Ovary (tissue), 3 donors: ENCODE measurements at regions not wholly inside any gene's neighbourhood (a gene's known extent, or its start where the extent isn't known, plus 50 kb on each side); places are given as distances from the start of the nearest gene placed in this dataset.
"Not testable (repeated sequence)": the region's sequence is repeated elsewhere in the genome, so short reads cannot be mapped to it uniquely, and the experiment has no call there.

Experiments
- CTCF ChIP-seq, 3 donors: fragments of 450-650 bp in 2 of 3; fragments of 200-600 bp in 1 of 3; IDR thresholded peaks; one replicate each; pipeline versions ENCODE4 v1.5.1 to v1.8.0; 2016 to 2022; ENCODE audit warnings: antibody characterized with exemption in 3 of 3, mild to moderate bottlenecking in 1 of 3
- POLR2A ChIP-seq: fragments of 450-650 bp; IDR thresholded peaks from one replicate; pipeline ENCODE4 v1.6.1; 2017; ENCODE audit warnings: antibody characterized with exemption, mild to moderate bottlenecking, moderate library complexity
- donor health status: DM: no; HTN: no; CAD: no.

DNA sequence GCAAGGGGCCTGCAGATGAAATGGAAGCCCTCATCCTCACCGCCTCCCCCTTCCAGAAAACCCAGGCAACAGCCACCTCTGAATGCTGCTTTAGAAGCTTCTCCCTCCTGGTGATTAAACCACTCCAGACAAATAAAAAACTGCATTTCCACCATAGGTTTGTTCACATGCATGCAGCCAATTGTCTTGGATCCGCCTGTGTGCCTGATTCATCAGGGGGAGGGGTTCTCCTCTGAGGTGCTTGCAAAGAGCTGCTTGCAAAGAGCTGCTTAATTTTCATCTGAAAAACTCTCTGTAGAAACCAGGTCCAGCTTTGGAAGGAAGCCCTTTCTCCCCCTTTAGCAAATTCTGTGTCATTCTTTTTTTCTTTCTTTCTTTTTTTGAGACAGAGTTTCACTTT lies 100.6 kb downstream of the DEFB131A start:
- not testable (repeated sequence) for TF ChIP-seq POLR2A; CTCF (IDR thresholded peaks at IDR 0.05)
